ENCODE measurements at regions not wholly inside any gene's neighbourhood (a gene's known extent, or its start where the extent isn't known, plus 50 kb on each side); places are given as distances from the start of the nearest gene placed in this dataset.
"Not testable (repeated sequence)": the region's sequence is repeated elsewhere in the genome, so short reads cannot be mapped to it uniquely, and the experiment has no call there.

DNA sequence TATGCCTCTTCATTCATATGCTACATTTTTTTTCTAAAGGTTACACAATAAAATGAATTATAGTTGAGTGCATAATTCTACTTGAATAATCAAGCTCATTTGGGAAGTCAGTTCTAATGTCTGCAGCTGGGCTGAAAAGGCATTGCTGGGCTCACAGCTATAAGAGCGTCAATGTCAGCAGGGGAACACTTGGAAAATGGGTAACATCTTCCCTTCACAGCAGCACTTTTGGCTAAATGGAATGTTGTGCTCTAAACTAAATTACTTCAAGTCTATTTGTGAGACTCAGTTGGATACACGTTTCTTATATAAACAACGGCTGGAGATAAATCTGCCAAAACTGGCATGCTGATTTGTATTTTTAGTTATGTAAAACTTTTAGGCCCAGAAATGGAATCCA is 357.8 kb downstream of the TBL1XR1 start:
- Histone ChIP-seq H3K27ac (no peak overlapping the region), H3K4me1 (no peaks in the 10 kb centered on the region), H3K9ac (no peak overlapping the region), H3K4me2 (ENCODE audit: low read length) (no peak overlapping the region), H3K27me3 (ENCODE audit: control insufficient read depth, insufficient read depth, low read length) (no peaks in the 10 kb centered on the region), H3K9me3 (ENCODE audit: control insufficient read depth, low read length) (no peaks in the 10 kb centered on the region), H3K79me2 (no peaks in the 10 kb centered on the region), H3K4me3 (ENCODE audit: low read depth, low read length) (no peak overlapping the region), H2AFZ (no peak overlapping the region), H3K36me3 (ENCODE audit: control insufficient read depth, insufficient read depth, low read length) (no peaks in the 10 kb centered on the region)
- TF ChIP-seq, protein P1, sequence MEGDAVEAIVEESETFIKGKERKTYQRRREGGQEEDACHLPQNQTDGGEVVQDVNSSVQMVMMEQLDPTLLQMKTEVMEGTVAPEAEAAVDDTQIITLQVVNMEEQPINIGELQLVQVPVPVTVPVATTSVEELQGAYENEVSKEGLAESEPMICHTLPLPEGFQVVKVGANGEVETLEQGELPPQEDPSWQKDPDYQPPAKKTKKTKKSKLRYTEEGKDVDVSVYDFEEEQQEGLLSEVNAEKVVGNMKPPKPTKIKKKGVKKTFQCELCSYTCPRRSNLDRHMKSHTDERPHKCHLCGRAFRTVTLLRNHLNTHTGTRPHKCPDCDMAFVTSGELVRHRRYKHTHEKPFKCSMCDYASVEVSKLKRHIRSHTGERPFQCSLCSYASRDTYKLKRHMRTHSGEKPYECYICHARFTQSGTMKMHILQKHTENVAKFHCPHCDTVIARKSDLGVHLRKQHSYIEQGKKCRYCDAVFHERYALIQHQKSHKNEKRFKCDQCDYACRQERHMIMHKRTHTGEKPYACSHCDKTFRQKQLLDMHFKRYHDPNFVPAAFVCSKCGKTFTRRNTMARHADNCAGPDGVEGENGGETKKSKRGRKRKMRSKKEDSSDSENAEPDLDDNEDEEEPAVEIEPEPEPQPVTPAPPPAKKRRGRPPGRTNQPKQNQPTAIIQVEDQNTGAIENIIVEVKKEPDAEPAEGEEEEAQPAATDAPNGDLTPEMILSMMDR (IDR thresholded peaks at IDR 0.05): no peak

DNA sequence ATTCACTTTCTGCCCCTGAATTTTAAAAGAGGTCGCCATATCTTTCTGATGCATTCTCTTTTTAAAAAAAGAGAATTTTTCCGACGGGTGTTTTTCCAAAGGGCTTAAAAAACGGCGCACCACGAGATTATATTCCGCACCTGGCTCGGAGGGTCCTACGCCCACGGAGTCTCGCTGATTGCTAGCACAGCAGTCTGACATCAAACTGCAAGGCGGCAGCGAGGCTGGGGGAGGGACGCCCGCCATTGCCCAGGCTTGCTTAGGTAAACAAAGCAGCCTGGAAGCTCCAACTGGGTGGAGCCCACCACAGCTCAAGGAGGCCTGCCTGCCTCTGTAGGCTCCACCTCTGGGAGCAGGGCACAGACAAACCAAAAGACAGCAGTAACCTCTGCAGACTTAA is 370.0 kb downstream of the TBL1XR1 start:
- H3K4me2 ChIP-seq (ENCODE audit: low read length); H3K79me2 ChIP-seq; H2AFZ ChIP-seq; H3K9me3 ChIP-seq (ENCODE audit: control insufficient read depth, low read length); H3K27ac ChIP-seq; H3K4me3 ChIP-seq (ENCODE audit: low read depth, low read length); H3K27me3 ChIP-seq (ENCODE audit: control insufficient read depth, insufficient read depth, low read length); H3K4me1 ChIP-seq; H3K36me3 ChIP-seq (ENCODE audit: control insufficient read depth, insufficient read depth, low read length); H3K9ac ChIP-seq: not testable (repeated sequence)

DNA sequence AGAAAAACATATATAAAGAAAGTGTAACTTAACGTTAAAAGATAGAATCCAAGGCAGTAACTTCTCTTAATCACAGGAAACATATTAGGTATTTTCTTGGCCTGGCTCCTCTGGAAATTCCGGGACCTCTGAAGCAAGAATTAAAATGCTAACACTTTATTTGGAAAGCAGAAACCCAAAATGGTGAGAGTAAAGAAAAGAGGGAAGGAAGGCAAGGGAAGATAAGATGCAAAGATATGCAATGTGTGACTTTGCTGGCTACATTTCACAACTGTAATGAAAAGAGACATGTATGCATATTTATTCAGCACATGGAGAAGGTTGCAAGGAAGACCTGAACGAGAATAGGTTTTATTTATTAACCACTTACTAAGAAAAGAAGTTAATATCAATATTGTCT is 372.5 kb downstream of the TBL1XR1 start:
- no peak overlapping the region for H3K9ac ChIP-seq
- no peak overlapping the region for H3K4me2 ChIP-seq (ENCODE audit: low read length)
- no peak overlapping the region for H2AFZ ChIP-seq
- H3K27me3 ChIP-seq (ENCODE audit: control insufficient read depth, insufficient read depth, low read length): no peaks in the 10 kb centered on the region
- no peak overlapping the region for H3K4me3 ChIP-seq (ENCODE audit: low read depth, low read length)
- no peaks in the 10 kb centered on the region for H3K36me3 ChIP-seq (ENCODE audit: control insufficient read depth, insufficient read depth, low read length)
- no peak overlapping the region for H3K27ac ChIP-seq
- no peaks in the 10 kb centered on the region for H3K9me3 ChIP-seq (ENCODE audit: control insufficient read depth, low read length)
- no peaks in the 10 kb centered on the region for H3K79me2 ChIP-seq
- H3K4me1 ChIP-seq: no peaks in the 10 kb centered on the region
- TF ChIP-seq, protein P1 (IDR thresholded peaks at IDR 0.05): no peak

DNA sequence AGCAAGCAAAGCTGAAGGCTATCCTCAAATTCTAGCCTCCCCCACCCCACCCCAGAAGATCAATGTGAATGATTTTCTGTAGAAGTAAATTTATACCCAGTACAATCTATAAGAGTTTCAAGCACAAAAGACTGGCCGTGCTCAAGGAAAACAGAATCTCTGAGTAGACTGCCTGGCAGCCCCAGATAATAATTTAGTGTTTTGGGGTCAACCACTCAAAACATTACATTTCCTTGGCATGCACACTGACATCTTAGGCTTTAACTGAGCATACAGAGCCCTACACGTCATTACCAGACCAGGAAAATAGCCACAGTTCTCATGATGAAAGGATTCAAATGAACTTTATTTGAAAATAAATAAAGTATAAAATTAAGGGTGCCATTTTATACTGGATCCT is 376.5 kb downstream of the TBL1XR1 start:
- Histone ChIP-seq H3K9ac (no peak overlapping the region), H3K4me3 (ENCODE audit: low read depth, low read length) (no peak overlapping the region), H3K4me1 (no peaks in the 10 kb centered on the region), H3K4me2 (ENCODE audit: low read length) (no peak overlapping the region), H3K27ac (no peak overlapping the region), H3K36me3 (ENCODE audit: control insufficient read depth, insufficient read depth, low read length) (no peaks in the 10 kb centered on the region), H3K9me3 (ENCODE audit: control insufficient read depth, low read length) (no peaks in the 10 kb centered on the region), H2AFZ (no peak overlapping the region), H3K79me2 (no peaks in the 10 kb centered on the region), H3K27me3 (ENCODE audit: control insufficient read depth, insufficient read depth, low read length) (no peaks in the 10 kb centered on the region)
- TF ChIP-seq, protein P1 (IDR thresholded peaks at IDR 0.05): no peak

DNA sequence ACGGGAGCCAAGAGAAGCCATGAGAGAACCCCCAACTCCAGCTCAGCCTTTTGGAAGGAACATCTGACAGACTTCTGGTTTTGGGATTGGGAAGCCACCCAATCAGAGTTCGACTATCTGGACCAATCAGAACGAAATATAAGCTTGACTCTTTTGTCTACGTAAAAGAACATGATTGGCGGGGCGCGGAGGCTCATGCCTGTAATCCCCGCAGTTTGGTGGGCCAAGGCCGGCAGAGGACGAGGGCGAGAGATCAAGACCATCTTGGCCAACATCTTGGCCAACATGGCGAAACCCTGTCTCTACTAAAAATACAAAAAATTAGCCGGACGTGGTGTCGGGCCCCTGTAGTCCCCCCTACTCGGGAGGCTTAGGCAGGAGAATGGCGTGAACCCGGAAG is 380.3 kb downstream of the TBL1XR1 start:
- Histone ChIP-seq H3K4me3 (ENCODE audit: low read depth, low read length) (no peak overlapping the region), H3K9me3 (ENCODE audit: control insufficient read depth, low read length) (no peaks in the 10 kb centered on the region), H2AFZ (no peak overlapping the region), H3K9ac (no peak overlapping the region), H3K4me2 (ENCODE audit: low read length) (no peak overlapping the region), H3K79me2 (no peaks in the 10 kb centered on the region), H3K27me3 (ENCODE audit: control insufficient read depth, insufficient read depth, low read length) (no peaks in the 10 kb centered on the region), H3K4me1 (no peaks in the 10 kb centered on the region), H3K36me3 (ENCODE audit: control insufficient read depth, insufficient read depth, low read length) (no peaks in the 10 kb centered on the region), H3K27ac (no peak overlapping the region)
- TF ChIP-seq, protein P1 (IDR thresholded peaks at IDR 0.05): no peak

Data from parathyroid adenoma (tissue), 2 donors.